Psoas muscle (tissue), 7 donors: ENCODE measurements at regions not wholly inside any gene's neighbourhood (a gene's known extent, or its start where the extent isn't known, plus 50 kb on each side); places are given as distances from the start of the nearest gene placed in this dataset.

Experiments
- ATAC-seq, 4 donors: fragments of 200-7000 bp; cut with Tn5 transposase; one replicate each; pipeline ENCODE4 v1.9.1; 2020; ENCODE audit warnings: moderate library complexity in 3 of 4, mild to moderate bottlenecking in 2 of 4
- DNase-seq, 2 donors: peaks; one replicate each; pipeline ENCODE4 v3.0.0-alpha.2; 2020
- H3K27ac ChIP-seq: fragments of 200-600 bp; one replicate; pipeline ENCODE4 v1.8.0; 2022
- H3K27me3 ChIP-seq, 3 donors: fragments of 200-600 bp in 1 of 3; one replicate each; pipeline versions ENCODE4 v1.6.1 to v1.8.0; 2013 to 2022; ENCODE audit warnings: low read length in 2 of 3, mild to moderate bottlenecking in 2 of 3, moderate library complexity in 1 of 3; ENCODE audit not compliant: insufficient read depth in 3 of 3
- H3K36me3 ChIP-seq, 2 donors: fragments of 200-600 bp in 1 of 2; one replicate each; pipeline versions ENCODE4 v1.6.1 to v1.8.0; 2013 to 2022; ENCODE audit warnings: low read depth in 1 of 2, mild to moderate bottlenecking in 1 of 2, moderate library complexity in 1 of 2; ENCODE audit not compliant: insufficient read depth in 1 of 2
- H3K4me1 ChIP-seq: fragments of 200-600 bp; one replicate; pipeline ENCODE4 v1.8.0; 2022
- H3K4me3 ChIP-seq: fragments of 200-600 bp; one replicate; pipeline ENCODE4 v1.8.0; 2022; ENCODE audit warnings: mild to moderate bottlenecking
- H3K9me3 ChIP-seq: fragments of 200-600 bp; one replicate; pipeline ENCODE4 v1.8.0; 2022
- CTCF ChIP-seq: fragments of 200-600 bp; IDR thresholded peaks from one replicate; pipeline ENCODE4 v1.8.0; 2022; ENCODE audit warnings: antibody characterized with exemption
- WGBS, 3 donors: extraction: QIAGEN DNeasy Blood & Tissue Kit; methylation state at CpG; one replicate each; pipeline versions ENCODE4 v1.1.6 to v1.1.7; 2013; 5-methylcytosine and 5-hydroxymethylcytosine counted together
- intact Hi-C, 2 donors: fragments of 100-400 bp; cut with DNase I; formaldehyde crosslinking; loops; one replicate each; pipeline versions ENCODE4 v1.11.0 to v1.14.2; 2022
- donor health status: healthy with polysubstance abuse.
- donor health status: DM: no; HTN: no; CAD: no; lungs with moderate emphysema.
- donor health status: Bipolar disorder and iron deficiency.
- donor health status: healthy.
- donor health status: DM: yes; HTN: yes; CAD: no.
- donor health status: DM: no; HTN: no; CAD: no.
- donor health status: DM: yes; HTN: yes; CAD: no.

GRCh38 chr18:8908792-8909510, 193.5 kb upstream of the NDUFV2 start:
- 83 to 86% (median 86%) methylated on average over 2 of the region's 2 CpGs for WGBS, 3 donors
- no peak for TF ChIP-seq CTCF
- no peak overlapping the region for H3K4me3 ChIP-seq
- no peak overlapping the region for H3K27ac ChIP-seq
- no peaks in the 10 kb centered on the region for H3K36me3 ChIP-seq
- ATAC-seq (no peak), DNase-seq (no peak)
- H3K4me1 ChIP-seq, result no peaks in the 10 kb centered on the region
- intact Hi-C loops, result loop anchor here in 1 of 2 donors (10.0 kb wide), 1 partner anchor 46 kb away; no protein-coding TSS in a partner anchor
- H3K9me3 ChIP-seq, result no peaks in the 10 kb centered on the region
- H3K27me3 ChIP-seq, result no peaks in the 10 kb centered on the region

GRCh38 chr18:8910186-8910822, 192.2 kb upstream of the NDUFV2 start:
- no peak for TF ChIP-seq CTCF
- intact Hi-C loops, result no loop called here

GRCh38 chr18:8910843-8911242, 191.7 kb upstream of the NDUFV2 start:
- no peaks in the 10 kb centered on the region for H3K4me1 ChIP-seq
- intact Hi-C loops, result no loop called here
- TF ChIP-seq CTCF, result no peak

More at GRCh38 chr18:8910186-8910822, 192.2 kb upstream of the NDUFV2 start:
- DNase-seq (no peak), ATAC-seq (no peak)
- H3K9me3 ChIP-seq, result no peaks in the 10 kb centered on the region
- H3K36me3 ChIP-seq, result no peaks in the 10 kb centered on the region
- WGBS, 3 donors, result 74 to 85% (median 77%) methylated on average over 4 of the region's 4 CpGs
- H3K4me1 ChIP-seq, result no peaks in the 10 kb centered on the region
- H3K27me3 ChIP-seq, result no peaks in the 10 kb centered on the region
- H3K27ac ChIP-seq, result no peak overlapping the region
- no peak overlapping the region for H3K4me3 ChIP-seq

GRCh38 chr18:8911408-8912340, 190.8 kb upstream of the NDUFV2 start:
- ATAC-seq, result no peak
- Histone ChIP-seq H3K27ac (no peak overlapping the region), H3K36me3 (no peaks in the 10 kb centered on the region), H3K9me3 (no peaks in the 10 kb centered on the region), H3K4me3 (no peak overlapping the region), H3K4me1 (no peaks in the 10 kb centered on the region), H3K27me3 (no peaks in the 10 kb centered on the region)
- DNase-seq, result no peak
- 73 to 83% (median 76%) methylated on average over 5 of the region's 5 CpGs for WGBS, 3 donors
- no peak for TF ChIP-seq CTCF
- intact Hi-C loops, result no loop called here

More at GRCh38 chr18:8910843-8911242, 191.7 kb upstream of the NDUFV2 start:
- DNase-seq (no peak), ATAC-seq (no peak)
- Histone ChIP-seq H3K4me3 (no peak overlapping the region), H3K27me3 (no peaks in the 10 kb centered on the region), H3K36me3 (no peaks in the 10 kb centered on the region), H3K27ac (no peak overlapping the region), H3K9me3 (no peaks in the 10 kb centered on the region)
- 83 to 92% (median 91%) methylated on average over 1 of the region's 1 CpG for WGBS, 3 donors
